WTC11 (cell line): ENCODE measurements at regions not wholly inside any gene's neighbourhood (a gene's known extent, or its start where the extent isn't known, plus 50 kb on each side); places are given as distances from the start of the nearest gene placed in this dataset.

ENCODE experiments used
- ATAC-seq: fragments of 200-7000 bp; cut with Tn5 transposase; 2 replicates; pipeline ENCODE4 v1.10.0; 2021; ENCODE audit warnings: mild to moderate bottlenecking, moderate library complexity
- CTCF ChIA-PET: fragments of 300-600 bp; sonication (Branson Sonifier 250); formaldehyde crosslinking; loops from one replicate; lab custom pipeline; 2021; ENCODE audit warnings: antibody characterized with exemption; lab: Charles Lee
- POLR2A ChIA-PET: fragments of 350-600 bp; sonication (Branson Sonifier 250); formaldehyde crosslinking; loops from one replicate; lab custom pipeline; 2021; ENCODE audit warnings: antibody characterized with exemption; lab: Charles Lee
- DNase-seq: peaks from one replicate; pipeline ENCODE4 v3.0.0; 2021; ENCODE audit warnings: low spot score
- H3K27ac Mint-ChIP-seq: 2 replicates; pipeline ENCODE4 v1.8.0; 2021; ENCODE audit warnings: mixed read lengths
- H3K27me3 Mint-ChIP-seq: 2 replicates; pipeline ENCODE4 v1.8.0; 2021; ENCODE audit warnings: low read depth, mild to moderate bottlenecking, moderate library complexity, mixed read lengths
- H3K36me3 Mint-ChIP-seq: 2 replicates; pipeline ENCODE4 v1.8.0; 2021; ENCODE audit warnings: mixed read lengths
- H3K4me1 Mint-ChIP-seq: 2 replicates; pipeline ENCODE4 v1.8.0; 2022; ENCODE audit warnings: mixed read lengths
- H3K4me3 Mint-ChIP-seq: 2 replicates; pipeline ENCODE4 v1.8.0; 2021; ENCODE audit warnings: mild to moderate bottlenecking, moderate library complexity, mixed read lengths
- H3K9me3 Mint-ChIP-seq: 2 replicates; pipeline ENCODE4 v1.8.0; 2021; ENCODE audit warnings: mixed read lengths
- AR ChIP-seq: fragments of 250-450 bp; sonication (Bioruptor Pico); IDR thresholded peaks from 2 replicates; pipeline ENCODE4 v1.9.0; 2021; ENCODE audit warnings: mild to moderate bottlenecking
- ARID4B ChIP-seq: sonication (generic); formaldehyde crosslinking; IDR thresholded peaks from 2 replicates; pipeline ENCODE4 v1.8.0; 2023; ENCODE audit warnings: missing genetic modification reagents, mild to moderate bottlenecking, borderline replicate concordance
- ATF3 ChIP-seq: sonication (generic); formaldehyde crosslinking; conservative IDR thresholded peaks from 2 replicates; pipeline ENCODE4 v1.8.1; 2022; ENCODE audit warnings: mild to moderate bottlenecking, missing genetic modification reagents
- E2F5 ChIP-seq: sonication (generic); formaldehyde crosslinking; IDR thresholded peaks from 2 replicates; pipeline ENCODE4 v1.8.1; 2022; ENCODE audit warnings: mild to moderate bottlenecking, moderate library complexity, missing genetic modification reagents
- HMGXB4 ChIP-seq: sonication (generic); formaldehyde crosslinking; IDR thresholded peaks from 2 replicates; pipeline ENCODE4 v1.8.1; 2023; ENCODE audit warnings: mild to moderate bottlenecking, moderate library complexity, missing genetic modification reagents
- MLX ChIP-seq: sonication (generic); formaldehyde crosslinking; IDR thresholded peaks from 2 replicates; pipeline ENCODE4 v1.8.1; 2023; ENCODE audit warnings: mild to moderate bottlenecking, missing genetic modification reagents, moderate library complexity
- MYBL2 ChIP-seq: sonication (generic); formaldehyde crosslinking; IDR thresholded peaks from 2 replicates; pipeline ENCODE4 v1.8.1; 2023; ENCODE audit warnings: mild to moderate bottlenecking, moderate library complexity, missing genetic modification reagents
- NFATC4 ChIP-seq: fragments of 250-450 bp; sonication (Bioruptor Pico); IDR thresholded peaks from 2 replicates; pipeline ENCODE4 v1.9.0; 2021; ENCODE audit warnings: mild to moderate bottlenecking
- NR1H2 ChIP-seq: sonication (generic); formaldehyde crosslinking; IDR thresholded peaks from 2 replicates; pipeline ENCODE4 v1.9.0; 2021; ENCODE audit warnings: mild to moderate bottlenecking, moderate library complexity, missing genetic modification reagents
- NR2C2 ChIP-seq: sonication (generic); formaldehyde crosslinking; IDR thresholded peaks from 2 replicates; pipeline ENCODE4 v1.8.0; 2022; ENCODE audit warnings: mild to moderate bottlenecking, missing genetic modification reagents
- SMAD3 ChIP-seq: sonication (generic); formaldehyde crosslinking; IDR thresholded peaks from 2 replicates; pipeline ENCODE4 v1.8.0; 2022; ENCODE audit warnings: missing genetic modification reagents, mild to moderate bottlenecking, borderline replicate concordance
- SP1 ChIP-seq: sonication (generic); formaldehyde crosslinking; conservative IDR thresholded peaks from 2 replicates; pipeline ENCODE4 v1.8.1; 2022; ENCODE audit warnings: missing genetic modification reagents
- TEAD1 ChIP-seq: sonication (generic); formaldehyde crosslinking; IDR thresholded peaks from 2 replicates; pipeline ENCODE4 v1.8.0; 2022; ENCODE audit warnings: mild to moderate bottlenecking, missing genetic modification reagents
- TEAD4 ChIP-seq: sonication (generic); formaldehyde crosslinking; IDR thresholded peaks from 2 replicates; pipeline ENCODE4 v1.8.0; 2022; ENCODE audit warnings: mild to moderate bottlenecking, missing genetic modification reagents
- ZNF138 ChIP-seq: sonication (generic); formaldehyde crosslinking; conservative IDR thresholded peaks from 2 replicates; pipeline ENCODE4 v1.8.1; 2022; ENCODE audit warnings: mild to moderate bottlenecking, moderate library complexity, missing genetic modification reagents
- ZNF396 ChIP-seq: fragments of 250-450 bp; sonication (Bioruptor Pico); IDR thresholded peaks from 2 replicates; pipeline ENCODE4 v1.8.0; 2021; ENCODE audit warnings: mild to moderate bottlenecking, moderate library complexity, borderline replicate concordance
- ZNF671 ChIP-seq: fragments of 250-450 bp; sonication (Bioruptor Pico); IDR thresholded peaks from 2 replicates; pipeline ENCODE4 v1.8.0; 2021; ENCODE audit warnings: mild to moderate bottlenecking

- Mint-ChIP-seq H3K36me3 (peaks cover 3% of the 10 kb centered on the region), H3K4me3 (no peak overlapping the region), H3K4me1 (no peaks in the 10 kb centered on the region), H3K27me3 (no peaks in the 10 kb centered on the region; the same call in 1 of the 2 replicates), H3K9me3 (peaks cover 17% of the 10 kb centered on the region), H3K27ac (no peak overlapping the region)
- no peak for ATAC-seq
- TF ChIP-seq ZNF396 (CRISPR knock-in tag) (no peak), ATF3 (CRISPR knock-in tag) (no peak), TEAD4 (CRISPR knock-in tag) (no peak), MLX (CRISPR knock-in tag) (no peak), NR2C2 (CRISPR knock-in tag) (no peak), ARID4B (CRISPR knock-in tag) (no peak), SP1 (CRISPR knock-in tag) (no peak), TEAD1 (CRISPR knock-in tag) (no peak), MYBL2 (CRISPR knock-in tag) (no peak), NFATC4 (CRISPR knock-in tag) (no peak), ZNF671 (no peak), E2F5 (CRISPR knock-in tag) (no peak), HMGXB4 (CRISPR knock-in tag) (no peak), ZNF138 (CRISPR knock-in tag) (no peak), NR1H2 (CRISPR knock-in tag) (no peak), SMAD3 (no peak), AR (CRISPR knock-in tag) (no peak)
- POLR2A ChIA-PET: no interaction called here
- CTCF ChIA-PET: no interaction called here
- no peak for DNase-seq
Observed at GRCh38 chr1:176338877-176339276, 124.1 kb upstream of the PAPPA2 start.
